ENCODE measurements at regions not wholly inside any gene's neighbourhood (a gene's known extent, or its start where the extent isn't known, plus 50 kb on each side); places are given as distances from the start of the nearest gene placed in this dataset.

GRCh38 chr9:27726244-27727081 is 153.2 kb upstream of the C9orf72 start:
- intact Hi-C loops (cut with DNase I): loop anchor here (10.0 kb wide), 1 partner anchor 348 kb away; no protein-coding TSS in a partner anchor

GRCh38 chr9:27732494-27732893 is 159.2 kb upstream of the C9orf72 start:
- intact Hi-C loops (cut with DNase I): no loop called here
- DNase-seq (ENCODE audit: missing footprints): no peak
- no peak for ATAC-seq

More at GRCh38 chr9:27726244-27727081, 153.2 kb upstream of the C9orf72 start:
- DNase-seq (ENCODE audit: missing footprints) (no peak), ATAC-seq (no peak)

- intact Hi-C loops (cut with DNase I): no loop called here
- no peak for DNase-seq (ENCODE audit: missing footprints)
- ATAC-seq: no peak
Observed at GRCh38 chr9:27743490-27743889, 170.2 kb upstream of the C9orf72 start.

GRCh38 chr9:27747450-27747849 is 174.2 kb upstream of the C9orf72 start:
- ATAC-seq (no peak), DNase-seq (ENCODE audit: missing footprints) (no peak)
- intact Hi-C loops (cut with DNase I): no loop called here

GRCh38 chr9:27749838-27750237 is 176.6 kb upstream of the C9orf72 start:
- intact Hi-C loops (cut with DNase I): no loop called here
- no peak for DNase-seq (ENCODE audit: missing footprints)
- ATAC-seq: no peak

- ATAC-seq (no peak), DNase-seq (ENCODE audit: missing footprints) (no peak)
- intact Hi-C loops (cut with DNase I): no loop called here
Observed at GRCh38 chr9:27750566-27750965, 177.3 kb upstream of the C9orf72 start.

GRCh38 chr9:27752069-27752468 is 178.8 kb upstream of the C9orf72 start:
- ATAC-seq: no peak
- intact Hi-C loops (cut with DNase I): no loop called here
- no peak for DNase-seq (ENCODE audit: missing footprints)

GRCh38 chr9:27755846-27756245 is 182.6 kb upstream of the C9orf72 start:
- intact Hi-C loops (cut with DNase I): no loop called here
- DNase-seq (ENCODE audit: missing footprints): no peak
- ATAC-seq: no peak

GRCh38 chr9:27756418-27756817 is 183.1 kb upstream of the C9orf72 start:
- ATAC-seq (no peak), DNase-seq (ENCODE audit: missing footprints) (no peak)
- intact Hi-C loops (cut with DNase I): no loop called here

- ATAC-seq (no peak), DNase-seq (ENCODE audit: missing footprints) (no peak)
- intact Hi-C loops (cut with DNase I): no loop called here
Observed at GRCh38 chr9:27763831-27764230, 190.6 kb upstream of the C9orf72 start.

GRCh38 chr9:27765266-27766072 is 192.2 kb upstream of the C9orf72 start:
- intact Hi-C loops (cut with DNase I): no loop called here

GRCh38 chr9:27766073-27766835 is 193.0 kb upstream of the C9orf72 start:
- no peak for DNase-seq (ENCODE audit: missing footprints)
- ATAC-seq: no peak
- intact Hi-C loops (cut with DNase I): no loop called here

More at GRCh38 chr9:27765266-27766072, 192.2 kb upstream of the C9orf72 start:
- ATAC-seq (no peak), DNase-seq (ENCODE audit: missing footprints) (no peak)

GRCh38 chr9:27768781-27769180 is 195.5 kb upstream of the C9orf72 start:
- no peak for DNase-seq (ENCODE audit: missing footprints)
- intact Hi-C loops (cut with DNase I): no loop called here
- no peak for ATAC-seq

GRCh38 chr9:27770541-27770940 is 197.3 kb upstream of the C9orf72 start:
- intact Hi-C loops (cut with DNase I): no loop called here
- ATAC-seq: no peak
- no peak for DNase-seq (ENCODE audit: missing footprints)

- intact Hi-C loops (cut with DNase I): no loop called here
- DNase-seq (ENCODE audit: missing footprints) (no peak), ATAC-seq (no peak)
Observed at GRCh38 chr9:27771803-27772545, 198.7 kb upstream of the C9orf72 start.

- no peak for ATAC-seq
- intact Hi-C loops (cut with DNase I): no loop called here
Observed at GRCh38 chr9:27784847-27785713, 211.8 kb upstream of the C9orf72 start.

GRCh38 chr9:27785714-27786100 is 212.4 kb upstream of the C9orf72 start:
- ATAC-seq: no peak
- intact Hi-C loops (cut with DNase I): no loop called here
- DNase-seq (ENCODE audit: missing footprints): no peak

More at GRCh38 chr9:27784847-27785713, 211.8 kb upstream of the C9orf72 start:
- DNase-seq (ENCODE audit: missing footprints): peak; percentile 14

- intact Hi-C loops (cut with DNase I): no loop called here
- DNase-seq (ENCODE audit: missing footprints): no peak
- ATAC-seq: no peak
Observed at GRCh38 chr9:27787891-27788290, 214.6 kb upstream of the C9orf72 start.

All from Right ventricle myocardium inferior (tissue), 1 donor.